ENCODE measurements at regions not wholly inside any gene's neighbourhood (a gene's known extent, or its start where the extent isn't known, plus 50 kb on each side); places are given as distances from the start of the nearest gene placed in this dataset.

DNA sequence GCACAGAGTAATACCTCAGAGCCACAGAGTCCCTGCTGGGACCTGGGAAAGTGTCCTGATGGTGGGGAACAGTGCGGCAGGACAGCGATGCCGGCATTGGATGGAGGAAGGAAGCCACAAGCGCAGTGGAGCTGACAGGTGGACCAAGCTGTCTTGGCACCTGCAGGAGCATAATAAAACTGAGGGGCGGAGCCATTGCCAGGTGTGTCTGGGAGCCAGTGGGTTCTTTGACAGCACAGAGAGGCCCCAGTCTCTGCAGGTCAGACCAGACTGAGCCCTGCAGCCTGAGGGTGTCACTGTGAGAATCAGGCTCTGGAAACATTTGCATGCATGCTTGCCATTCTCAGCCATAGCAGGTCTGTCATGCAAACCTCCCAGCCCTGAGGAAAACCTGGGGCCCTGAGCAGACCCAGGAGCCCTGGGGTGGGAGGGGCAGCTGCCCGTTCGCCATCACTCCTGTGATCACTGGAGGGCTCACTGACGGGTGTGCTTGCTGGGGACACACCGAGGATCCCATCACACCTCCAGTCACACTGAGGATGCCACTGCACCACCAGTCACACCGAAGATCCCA lies 210.5 kb upstream of the HDAC4 start:
- intact Hi-C loops (cut with DNase I) = no loop called here
- no peak for DNase-seq (ENCODE audit: low spot score)

DNA sequence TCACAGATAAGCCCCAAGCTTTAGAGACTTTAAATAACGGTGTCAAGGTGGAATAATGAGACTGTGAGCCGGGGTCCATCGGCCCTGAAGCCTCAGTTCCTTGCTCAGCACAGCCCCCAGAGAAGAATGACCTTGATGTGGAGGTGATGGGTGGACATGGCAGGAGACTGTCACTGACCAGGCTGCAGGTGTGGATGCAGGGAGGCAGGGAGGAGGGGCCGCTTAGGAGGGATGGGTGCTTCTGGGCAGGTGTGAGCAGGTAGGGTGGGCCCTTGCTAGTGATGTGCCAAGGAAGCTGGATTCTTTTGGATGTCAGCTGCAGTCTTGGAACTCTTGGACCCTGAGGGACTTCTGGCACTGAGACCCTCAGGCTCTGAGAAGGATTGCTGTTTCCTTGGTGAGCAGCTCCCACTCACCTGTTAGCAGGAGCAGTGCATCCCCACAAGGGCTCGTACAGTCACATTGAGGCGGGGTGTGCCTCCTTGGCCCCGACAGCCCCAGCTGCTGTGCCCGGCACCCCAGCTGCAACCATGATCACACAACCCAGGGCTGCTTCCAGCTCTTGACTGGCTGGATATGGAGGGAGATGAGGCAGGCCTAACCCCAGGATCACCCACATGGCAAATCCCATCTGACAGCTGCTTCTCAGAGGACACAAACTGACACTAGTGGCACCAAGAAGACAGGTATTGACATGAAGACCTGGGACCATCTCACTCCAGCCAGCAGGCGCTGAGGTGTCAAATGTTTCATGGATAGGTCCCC lies 209.8 kb upstream of the HDAC4 start:
- intact Hi-C loops (cut with DNase I) = no loop called here
- DNase-seq (ENCODE audit: low spot score) = no peak

- no peak for DNase-seq (ENCODE audit: low spot score)
- intact Hi-C loops (cut with DNase I) = no loop called here
These were observed 208.9 kb upstream of the HDAC4 start for GRCh38 chr2:239609607-239610310.

GRCh38 chr2:239609162-239609561 lies 208.3 kb upstream of the HDAC4 start:
- intact Hi-C loops (cut with DNase I) = no loop called here

DNA sequence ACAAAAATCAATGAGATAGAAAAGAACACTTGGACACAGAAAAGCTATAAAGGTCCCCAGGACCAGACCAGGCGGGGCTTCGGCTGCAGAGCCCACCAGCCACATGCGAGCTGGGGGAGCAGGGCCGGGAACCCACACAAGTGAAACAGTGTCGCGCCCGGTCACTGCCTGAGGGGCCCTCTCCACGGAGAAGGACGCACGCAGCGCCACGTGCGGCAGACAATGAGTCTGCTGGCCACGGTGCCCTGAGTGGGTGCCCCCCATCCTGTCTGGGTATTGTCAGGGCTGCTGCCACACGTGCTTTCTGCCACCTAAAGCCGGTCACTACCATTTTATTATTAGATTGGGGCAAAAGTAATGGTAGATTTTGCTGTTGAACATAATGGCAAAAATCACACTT lies 207.9 kb upstream of the HDAC4 start:
- DNase-seq (ENCODE audit: low spot score) = no peak

More at GRCh38 chr2:239609162-239609561, 208.3 kb upstream of the HDAC4 start:
- no peak for DNase-seq (ENCODE audit: low spot score)

GRCh38 chr2:239608260-239608659 lies 207.4 kb upstream of the HDAC4 start:
- DNase-seq (ENCODE audit: low spot score) = no peak
- intact Hi-C loops (cut with DNase I) = no loop called here

More for the DNA sequence above, 207.9 kb upstream of the HDAC4 start:
- intact Hi-C loops (cut with DNase I) = no loop called here

DNA sequence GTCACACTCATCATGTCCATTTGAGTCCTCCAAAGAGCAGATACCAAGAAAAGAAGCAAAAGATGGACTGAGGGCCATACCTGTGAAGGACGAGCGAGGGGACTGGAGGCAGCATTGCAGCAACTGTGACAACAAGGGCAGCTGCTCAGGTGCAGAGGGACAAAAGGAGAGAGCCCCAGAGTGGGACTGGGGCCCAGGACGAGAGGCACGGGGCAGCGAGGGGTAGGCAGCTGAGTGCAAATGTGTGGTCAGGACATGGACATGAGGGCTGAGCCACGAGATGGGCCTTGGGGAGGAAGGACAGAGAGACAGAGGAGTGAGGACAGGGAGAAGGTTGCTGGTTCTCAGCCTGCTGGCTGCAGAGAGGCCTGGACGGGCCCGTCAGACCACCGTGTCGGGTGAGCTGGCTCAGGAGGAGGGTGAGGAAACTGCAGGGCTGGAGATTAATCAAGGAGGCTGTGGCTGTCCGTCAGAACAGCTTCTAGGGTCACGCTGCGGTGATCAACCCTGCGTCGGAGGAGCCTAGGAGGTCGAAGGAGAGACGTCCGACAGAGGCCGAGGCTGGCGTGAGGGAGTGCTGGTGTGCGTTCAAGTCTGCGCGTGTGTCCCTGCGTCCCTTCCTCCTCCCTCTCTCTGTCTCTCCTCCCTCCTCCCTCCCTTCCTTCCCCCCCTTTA lies 206.8 kb upstream of the HDAC4 start:
- intact Hi-C loops (cut with DNase I) = no loop called here
- DNase-seq (ENCODE audit: low spot score) = no peak

- intact Hi-C loops (cut with DNase I) = no loop called here
- no peak for DNase-seq (ENCODE audit: low spot score)
These were observed 206.1 kb upstream of the HDAC4 start for GRCh38 chr2:239606741-239607516.

DNA sequence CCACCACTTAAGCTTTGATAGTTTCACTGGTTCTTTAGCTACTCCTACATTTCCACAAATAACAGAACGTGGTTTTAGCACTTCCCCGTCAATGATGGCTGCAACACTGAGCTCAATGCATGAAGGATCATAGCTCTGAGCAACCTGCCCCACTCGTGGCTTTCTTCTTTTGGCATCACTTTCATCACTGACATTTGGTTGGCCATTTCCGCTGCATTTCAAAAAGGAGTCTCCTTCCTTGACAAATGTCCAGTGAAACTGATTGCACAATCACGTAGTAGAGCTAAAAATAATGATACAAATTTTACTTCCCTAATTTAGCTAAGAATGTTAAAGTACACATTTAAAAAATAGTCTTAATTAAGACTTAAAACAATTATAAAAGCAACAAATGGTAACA lies 205.2 kb upstream of the HDAC4 start:
- intact Hi-C loops (cut with DNase I) = no loop called here
- DNase-seq (ENCODE audit: low spot score) = no peak

- intact Hi-C loops (cut with DNase I) = no loop called here
- no peak for DNase-seq (ENCODE audit: low spot score)
These were observed 204.6 kb upstream of the HDAC4 start for GRCh38 chr2:239605409-239605808.

DNA sequence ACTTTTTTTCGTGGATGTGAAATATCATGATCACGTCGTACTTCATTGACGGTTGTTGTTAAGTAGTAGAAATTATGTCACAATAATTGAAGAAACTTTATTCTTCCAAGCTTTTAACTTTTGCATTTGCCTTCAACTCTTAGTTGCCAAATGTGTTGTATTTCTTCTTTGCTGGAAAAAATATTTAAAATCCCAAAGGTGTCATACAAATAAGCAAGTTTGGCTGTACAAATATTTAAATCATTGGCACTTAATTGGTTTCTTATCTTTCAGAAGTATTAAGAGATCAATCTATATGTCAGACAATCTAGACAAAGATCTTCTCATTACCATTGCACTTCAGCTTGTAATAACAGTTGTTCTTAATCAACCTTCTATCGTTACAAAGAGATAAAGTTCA lies 204.0 kb upstream of the HDAC4 start:
- DNase-seq (ENCODE audit: low spot score) = no peak
- intact Hi-C loops (cut with DNase I) = no loop called here

DNA sequence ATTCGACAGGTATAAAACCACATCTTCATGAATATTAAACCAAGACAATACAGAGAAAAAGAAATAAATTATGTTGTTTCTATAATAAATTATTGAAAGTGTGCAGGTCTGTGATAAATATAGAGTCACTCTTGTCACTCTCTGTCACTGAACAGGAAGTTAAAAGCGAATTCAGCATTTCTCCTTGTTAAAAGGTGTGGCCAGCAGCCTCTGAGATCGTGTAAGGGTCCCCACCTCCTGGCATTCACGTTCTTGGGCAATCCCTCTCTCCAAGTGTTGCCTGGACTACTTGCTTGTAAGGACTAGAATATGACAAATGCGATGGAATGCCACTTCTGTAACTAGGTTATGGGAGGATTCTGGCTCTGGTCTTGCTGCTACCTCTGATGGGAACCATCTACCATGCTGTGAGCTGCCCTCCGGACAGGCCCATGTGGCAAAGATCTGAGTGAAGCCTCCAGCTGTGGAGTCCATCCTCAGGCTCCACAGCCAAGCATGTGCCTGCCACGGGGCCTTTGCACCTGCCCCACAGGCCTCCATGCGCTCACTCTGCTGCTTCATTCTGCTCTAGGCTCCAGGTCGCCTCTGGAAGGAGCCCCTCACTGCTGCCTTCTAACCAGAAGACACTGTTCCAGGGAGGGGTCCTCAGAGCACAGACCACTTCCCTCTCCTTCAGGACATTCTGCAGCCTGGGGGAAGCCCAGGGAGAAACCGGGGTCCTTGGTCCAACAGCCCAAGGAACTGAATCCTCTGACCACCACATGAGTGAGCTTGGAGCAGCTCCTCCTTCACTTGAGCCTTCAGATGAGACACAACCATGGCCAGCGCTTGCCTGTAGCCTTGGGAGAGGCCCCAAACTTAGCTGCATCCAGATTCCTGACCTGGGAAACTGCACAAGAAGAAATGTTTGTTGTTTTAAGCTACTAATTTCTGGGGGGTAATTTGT lies 202.9 kb upstream of the HDAC4 start:
- DNase-seq (ENCODE audit: low spot score) = no peak
- intact Hi-C loops (cut with DNase I) = no loop called here

DNA sequence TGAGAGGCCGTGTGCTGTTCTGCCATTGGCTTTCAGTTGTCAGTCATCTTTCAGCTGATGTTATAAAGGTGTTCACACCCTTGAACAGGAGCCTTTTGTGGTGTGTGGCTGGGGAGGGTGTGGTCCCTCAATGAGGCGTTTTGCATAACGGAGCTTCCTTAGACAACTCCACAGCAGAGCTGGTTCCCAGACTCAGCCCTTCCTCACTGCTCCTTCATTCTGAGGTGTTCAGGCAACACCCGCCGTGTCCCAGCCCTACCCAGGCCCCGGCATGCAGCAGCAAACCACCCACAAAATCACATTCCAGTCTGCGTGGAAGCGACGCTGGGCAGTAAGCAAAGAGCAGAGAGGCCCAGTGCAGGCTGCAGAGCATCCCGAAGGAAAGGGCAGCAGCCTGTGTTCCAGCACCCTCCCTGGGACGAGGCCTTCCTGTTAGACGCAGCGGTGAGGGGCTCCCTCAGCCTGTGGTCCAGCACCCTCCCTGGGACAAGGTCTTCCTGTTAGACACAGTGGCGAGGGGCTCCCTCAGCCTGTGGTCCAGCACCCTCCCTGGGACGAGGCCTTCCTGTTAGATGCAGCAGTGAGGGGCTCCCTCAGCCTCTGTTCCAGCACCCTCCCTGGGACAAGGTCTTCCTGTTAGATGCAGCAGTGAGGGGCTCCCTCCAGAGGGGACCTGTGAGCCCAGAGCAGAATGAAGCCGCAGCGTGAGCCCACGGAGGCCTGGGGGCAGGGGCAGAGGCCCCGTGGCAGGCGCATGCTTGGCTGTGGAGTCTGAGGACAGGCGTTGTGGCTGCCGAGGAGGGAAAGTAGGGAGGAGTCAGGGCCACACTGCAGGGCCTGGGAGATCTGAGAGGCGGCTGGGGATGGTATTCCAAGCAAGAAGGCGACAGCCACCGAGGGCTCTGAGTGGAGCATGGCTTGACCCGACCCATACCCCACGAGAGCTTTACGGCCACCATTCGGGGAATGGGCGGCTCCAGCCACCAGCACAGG lies 201.8 kb upstream of the HDAC4 start:
- DNase-seq (ENCODE audit: low spot score) = no peak
- intact Hi-C loops (cut with DNase I) = no loop called here

DNA sequence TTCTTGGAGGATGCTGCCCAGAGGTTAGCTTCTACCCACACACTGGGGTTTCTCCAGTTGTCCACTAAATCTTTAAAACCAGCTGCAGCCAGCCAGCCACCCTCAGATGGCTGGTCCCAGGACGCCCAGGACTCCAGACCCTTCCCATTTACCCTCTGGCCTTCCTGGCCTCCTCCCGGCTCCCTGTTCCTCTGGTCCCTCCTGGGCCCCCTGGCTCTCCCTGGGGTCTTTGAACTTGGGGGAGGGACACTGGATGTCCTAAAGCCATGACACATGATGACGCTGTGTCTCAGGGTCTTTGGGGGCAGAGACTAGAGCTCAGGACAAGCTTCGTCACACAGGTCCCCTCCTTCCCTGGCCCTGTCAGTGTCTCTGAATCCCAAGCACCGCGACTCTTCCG lies 201.1 kb upstream of the HDAC4 start:
- no peak for DNase-seq (ENCODE audit: low spot score)
- intact Hi-C loops (cut with DNase I) = no loop called here

- DNase-seq (ENCODE audit: low spot score) = peak; percentile 64
- intact Hi-C loops (cut with DNase I) = no loop called here
These were observed 200.5 kb upstream of the HDAC4 start for GRCh38 chr2:239601201-239601851.

- DNase-seq (ENCODE audit: low spot score) = peak; percentile 51
- intact Hi-C loops (cut with DNase I) = no loop called here
These were observed 199.8 kb upstream of the HDAC4 start for GRCh38 chr2:239600650-239601049.

Measured in posterior vena cava (tissue), 2 donors.